GM21526 (cell line): ENCODE measurements at regions not wholly inside any gene's neighbourhood (a gene's known extent, or its start where the extent isn't known, plus 50 kb on each side); places are given as distances from the start of the nearest gene placed in this dataset.
A peak's percentile ranks its signal among the peaks of the same experiment; 100 is the strongest.
"Not testable (repeated sequence)": the region's sequence is repeated elsewhere in the genome, so short reads cannot be mapped to it uniquely, and the experiment has no call there.

Experiments
- ATAC-seq: cut with Tn5 transposase; IDR thresholded peaks from one replicate; pipeline ENCODE4 v1.9.1; 2021; ENCODE audit warnings: moderate library complexity; ENCODE audit not compliant: unreplicated experiment, low FRiP score

- ATAC-seq, result no peak
These were observed 115.0 kb upstream of the TLE1 start for GRCh38 chr9:81804306-81804705.

- ATAC-seq, result not testable (repeated sequence)
These were observed 116.5 kb upstream of the SPATA31D4 start for GRCh38 chr9:81811688-81812087.

- ATAC-seq, result no peak
These were observed 113.8 kb upstream of the SPATA31D4 start for GRCh38 chr9:81814401-81814793.

DNA sequence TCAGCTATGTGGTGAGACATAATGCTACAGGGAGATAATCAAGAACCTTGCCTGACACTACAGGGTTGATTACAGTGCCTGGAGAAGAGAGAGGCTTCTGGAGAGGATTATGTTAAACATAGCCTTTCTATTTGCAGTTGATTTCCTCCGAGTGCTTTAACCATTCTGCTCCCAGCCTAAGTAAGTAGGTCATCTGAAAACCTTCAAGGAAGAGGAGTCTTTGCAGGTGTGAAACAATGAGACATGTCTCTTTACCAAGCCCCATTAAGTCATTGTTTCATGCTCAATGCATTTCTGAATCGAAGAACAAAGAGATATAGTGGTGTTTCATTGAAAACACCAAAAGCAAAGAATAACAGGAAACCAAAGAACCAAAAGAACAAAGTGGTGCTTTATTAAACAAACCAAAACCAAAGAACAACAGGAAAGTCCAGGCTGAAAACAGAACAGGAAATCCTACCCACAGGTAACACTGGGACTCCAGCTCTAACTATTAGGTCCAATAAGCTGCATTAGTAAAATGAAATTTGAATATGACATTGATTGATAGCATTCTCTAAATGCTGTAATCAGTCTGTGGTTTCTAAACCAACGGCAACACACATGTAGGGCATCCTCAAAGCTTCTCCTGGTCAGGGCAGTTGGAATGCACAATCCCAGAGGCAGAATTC is 113.3 kb upstream of the SPATA31D4 start:
- peak; percentile 65 for ATAC-seq

GRCh38 chr9:81815781-81816180 is 112.4 kb upstream of the SPATA31D4 start:
- no peak for ATAC-seq

DNA sequence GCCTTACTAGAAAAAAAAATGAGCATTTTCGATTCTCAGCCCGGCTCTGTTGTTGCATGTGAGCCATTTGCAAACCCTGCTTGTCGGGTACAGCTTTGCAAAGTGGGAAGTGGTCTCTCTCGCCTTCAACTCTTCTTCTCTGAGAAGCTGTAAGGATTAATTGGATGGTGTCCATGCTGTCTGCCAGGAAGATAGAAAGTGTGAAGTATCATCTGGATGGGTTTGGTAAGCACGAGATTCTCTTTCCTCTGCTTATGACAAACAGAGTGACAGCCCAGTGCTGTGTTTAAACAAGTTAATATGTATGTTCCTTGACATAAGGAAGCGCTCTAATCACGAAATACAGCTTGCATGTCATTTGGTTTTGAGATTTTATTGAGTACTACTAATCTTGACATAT is 109.1 kb upstream of the SPATA31D4 start:
- ATAC-seq, result no peak

- no peak for ATAC-seq
These were observed 108.2 kb upstream of the SPATA31D4 start for GRCh38 chr9:81819859-81820546.

- no peak for ATAC-seq
These were observed 105.8 kb upstream of the SPATA31D4 start for GRCh38 chr9:81822301-81822865.

DNA sequence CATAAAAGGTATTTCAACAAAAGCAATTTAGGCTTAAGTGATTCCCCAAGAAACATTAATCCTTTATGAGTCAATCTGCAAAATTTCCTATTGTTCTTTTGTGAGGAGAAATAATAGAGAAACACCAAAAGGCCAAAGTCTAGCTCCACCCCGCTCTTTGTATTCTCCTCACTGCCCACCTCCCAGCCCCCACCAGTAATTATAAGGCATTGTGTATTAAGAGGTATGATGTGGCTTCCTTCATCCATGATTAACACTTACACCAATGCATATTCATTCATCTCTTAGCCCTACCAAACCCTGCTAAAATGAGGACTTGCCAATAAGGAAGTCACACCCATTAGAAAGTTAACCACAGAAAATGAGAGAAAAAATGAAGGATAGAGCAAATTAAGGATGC is 105.3 kb upstream of the SPATA31D4 start:
- no peak for ATAC-seq

GRCh38 chr9:81823672-81824554 is 104.3 kb upstream of the SPATA31D4 start:
- ATAC-seq, result no peak

- no peak for ATAC-seq
These were observed 103.2 kb upstream of the SPATA31D4 start for GRCh38 chr9:81824802-81825730.

DNA sequence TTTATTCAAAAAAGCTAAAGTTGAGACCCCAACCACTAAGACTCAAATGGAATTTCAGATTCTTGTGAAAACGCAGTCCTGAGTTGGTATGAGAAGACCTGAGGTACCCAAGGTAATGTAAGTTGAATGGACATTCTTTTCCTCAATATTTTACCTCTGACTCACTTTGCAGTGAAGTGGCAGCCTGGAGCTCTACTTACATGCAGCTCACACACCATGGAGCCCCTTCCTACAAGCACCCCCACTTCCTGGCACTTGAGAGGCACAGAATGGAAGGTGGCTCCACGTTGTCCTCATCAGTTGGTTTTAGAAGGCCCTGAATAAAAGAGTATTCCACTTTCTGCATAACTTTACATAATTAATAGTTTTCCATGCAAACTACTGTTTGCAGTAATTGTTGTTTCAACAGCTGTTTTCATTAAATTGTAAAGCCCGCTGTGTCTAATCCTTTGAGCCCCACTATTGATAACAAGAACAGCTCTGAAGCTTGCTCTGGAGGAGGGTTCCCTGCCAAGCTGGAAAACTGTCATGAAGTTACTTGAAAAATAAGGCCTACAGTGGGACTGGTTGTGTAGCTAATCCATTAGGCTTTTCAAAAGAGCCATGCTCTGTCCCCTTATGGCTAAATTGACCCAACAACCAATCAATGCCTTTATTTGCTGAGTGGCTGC is 102.2 kb upstream of the SPATA31D4 start:
- no peak for ATAC-seq

- no peak for ATAC-seq
These were observed 101.7 kb upstream of the SPATA31D4 start for GRCh38 chr9:81826517-81826906.

- peak; percentile 96 for ATAC-seq
These were observed 100.5 kb upstream of the SPATA31D4 start for GRCh38 chr9:81827616-81828296.

DNA sequence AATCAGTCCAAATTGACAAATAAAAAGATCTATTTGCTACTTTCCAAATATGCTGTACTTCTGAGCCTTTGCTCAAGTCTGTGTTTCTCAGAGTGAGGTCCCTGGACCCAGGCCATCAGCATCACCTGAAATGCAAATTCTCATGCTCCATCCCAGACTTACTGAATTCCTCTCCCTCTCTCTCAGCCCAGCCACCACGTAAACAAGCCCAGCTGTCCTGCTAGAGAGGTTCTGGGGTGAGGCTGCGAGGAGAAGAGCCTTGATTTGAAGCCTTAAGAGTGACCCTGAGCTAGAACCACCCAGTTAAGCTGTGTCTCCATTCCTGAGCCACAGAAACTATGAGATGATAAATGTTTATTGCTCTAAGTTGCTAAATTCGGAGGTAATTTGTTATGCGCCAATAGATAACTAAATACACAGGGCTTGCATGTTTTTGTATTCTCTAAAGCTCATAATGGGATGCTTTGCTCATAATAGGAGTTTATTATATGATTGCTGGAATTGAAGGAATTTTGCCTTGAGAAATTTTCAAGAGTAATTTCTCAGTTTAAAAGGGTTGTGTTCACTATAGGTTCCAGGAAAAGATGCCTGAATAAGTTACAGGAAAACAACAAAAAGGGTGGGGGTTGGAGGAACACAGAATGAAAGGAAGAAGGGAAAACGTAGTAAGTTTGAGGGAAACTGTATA is 98.9 kb upstream of the SPATA31D4 start:
- ATAC-seq, result no peak

DNA sequence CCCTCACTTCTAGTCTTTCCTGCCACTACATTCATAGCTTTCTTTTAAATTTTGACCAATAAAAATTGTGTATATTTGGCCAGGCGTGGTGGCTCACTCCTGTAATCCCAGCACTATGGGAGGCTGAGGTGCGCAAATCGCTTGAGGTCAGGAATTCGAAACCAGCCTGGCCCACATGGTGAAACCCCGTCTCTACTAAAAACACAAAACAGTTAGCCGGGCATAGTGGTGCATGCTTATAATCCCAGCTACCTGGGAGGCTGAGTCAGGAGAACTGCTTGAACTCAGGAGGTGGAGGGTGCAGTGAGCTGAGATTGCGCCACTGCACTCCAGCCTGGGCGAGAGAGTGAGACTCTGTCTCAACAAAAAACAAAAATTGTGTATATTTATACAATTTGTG is 97.8 kb upstream of the SPATA31D4 start:
- not testable (repeated sequence) for ATAC-seq

GRCh38 chr9:81832571-81833285 is 95.5 kb upstream of the SPATA31D4 start:
- no peak for ATAC-seq
